Kasumi-1 (cell line): ENCODE measurements at regions not wholly inside any gene's neighbourhood (a gene's known extent, or its start where the extent isn't known, plus 50 kb on each side); places are given as distances from the start of the nearest gene placed in this dataset.
"Not testable (repeated sequence)": the region's sequence is repeated elsewhere in the genome, so short reads cannot be mapped to it uniquely, and the experiment has no call there.

Source experiments
- DNase-seq, 2 experiments: peaks; one replicate each; lab custom pipeline; 2025; lab: John Stamatoyannopoulos, UW

DNA sequence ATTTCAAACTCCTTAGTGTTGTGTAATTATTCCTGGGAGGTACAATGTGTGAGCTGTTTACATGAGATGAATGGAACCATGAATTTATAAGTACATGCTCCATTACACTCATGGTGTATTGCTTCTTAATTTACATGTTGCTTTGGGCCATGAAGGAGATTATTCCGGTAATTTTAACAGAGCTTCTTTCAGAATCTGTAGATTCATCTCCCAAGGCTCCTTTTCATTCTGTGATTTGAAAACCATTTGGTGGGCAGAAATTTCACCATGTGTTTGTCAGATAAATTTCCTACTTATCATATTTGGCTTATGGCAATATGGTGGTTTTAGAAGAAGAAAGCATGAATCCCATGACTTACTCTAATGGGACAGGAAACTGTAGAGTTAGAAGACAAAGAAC lies 421.6 kb upstream of the EYS start:
- DNase-seq: no peak

DNA sequence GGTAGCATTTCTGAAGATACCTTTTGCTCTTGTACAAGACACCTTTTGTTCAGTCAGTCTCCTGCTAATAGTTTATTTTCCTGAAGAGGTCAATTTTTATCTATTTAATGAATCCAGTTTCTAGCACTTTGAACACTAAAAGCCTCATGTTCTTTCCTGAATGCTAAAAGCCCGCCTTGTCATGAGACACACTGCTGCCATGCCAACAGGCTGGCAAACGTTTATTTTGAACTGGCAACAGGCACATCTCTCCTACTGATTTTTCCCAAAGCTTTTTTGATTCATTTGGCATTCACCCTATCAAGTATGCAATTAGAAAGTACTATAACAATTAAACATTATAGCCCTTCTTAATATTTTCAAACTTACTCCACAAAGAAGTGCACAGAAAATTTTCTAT lies 421.2 kb upstream of the EYS start:
- DNase-seq: no peak

DNA sequence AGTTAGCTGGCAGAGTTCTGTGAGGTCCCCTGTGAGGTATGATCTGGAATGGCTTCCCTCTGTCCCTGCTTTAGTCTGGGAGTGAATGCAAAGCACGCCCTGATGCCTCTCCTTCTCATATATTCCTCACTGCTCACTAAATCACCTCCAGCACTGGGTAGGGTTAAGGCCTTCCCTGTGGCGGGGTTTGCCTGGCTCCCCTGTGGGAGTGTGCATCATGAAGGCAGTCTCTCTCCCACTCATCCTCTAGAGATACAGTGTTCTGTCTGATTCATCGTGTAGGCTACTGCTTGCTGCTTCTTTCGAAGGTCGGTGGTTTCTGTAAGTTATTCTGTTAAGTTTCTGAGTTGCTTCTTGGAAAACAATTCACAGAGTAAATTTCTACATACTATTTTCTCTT lies 420.0 kb upstream of the EYS start:
- DNase-seq: no peak

DNA sequence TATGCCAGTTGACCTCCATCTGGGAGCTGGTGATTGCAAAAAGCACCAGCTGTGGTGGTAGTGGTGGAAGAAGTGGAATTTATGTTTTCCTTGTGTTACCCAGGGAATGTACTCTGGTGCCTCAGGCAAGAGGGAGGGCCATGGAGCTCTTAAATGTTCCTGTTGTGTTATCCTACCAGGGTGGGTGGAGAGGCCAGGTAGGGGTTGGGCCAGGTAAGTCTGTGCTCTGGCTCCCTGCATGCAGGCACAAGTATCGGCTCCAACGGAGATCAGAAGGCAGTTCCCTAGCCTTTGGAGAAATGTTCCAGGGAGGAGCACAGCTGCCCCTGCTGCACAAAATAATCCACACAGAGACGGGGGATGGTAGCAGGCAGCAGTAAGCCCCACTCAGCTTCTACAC lies 419.3 kb upstream of the EYS start:
- DNase-seq: no peak

DNA sequence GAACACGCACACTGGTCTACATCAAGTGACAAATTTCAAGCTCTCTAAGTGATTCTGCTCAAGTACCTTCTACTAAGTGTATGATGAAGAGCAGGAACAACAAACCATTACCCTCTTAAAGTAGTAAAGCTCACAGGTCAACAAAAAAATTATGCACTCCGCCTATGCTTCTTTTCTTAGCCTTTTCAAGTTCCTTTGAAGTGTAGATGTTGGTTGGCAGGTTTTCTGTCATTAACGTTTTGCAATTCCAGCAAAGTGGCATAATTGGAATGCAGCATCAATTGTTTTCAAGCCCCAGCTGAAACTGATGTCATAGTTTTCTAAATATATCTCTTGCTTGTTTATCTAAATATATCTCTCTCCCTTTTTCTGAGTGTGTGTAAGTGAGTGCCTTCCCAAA lies 396.9 kb upstream of the EYS start:
- DNase-seq: no peak

DNA sequence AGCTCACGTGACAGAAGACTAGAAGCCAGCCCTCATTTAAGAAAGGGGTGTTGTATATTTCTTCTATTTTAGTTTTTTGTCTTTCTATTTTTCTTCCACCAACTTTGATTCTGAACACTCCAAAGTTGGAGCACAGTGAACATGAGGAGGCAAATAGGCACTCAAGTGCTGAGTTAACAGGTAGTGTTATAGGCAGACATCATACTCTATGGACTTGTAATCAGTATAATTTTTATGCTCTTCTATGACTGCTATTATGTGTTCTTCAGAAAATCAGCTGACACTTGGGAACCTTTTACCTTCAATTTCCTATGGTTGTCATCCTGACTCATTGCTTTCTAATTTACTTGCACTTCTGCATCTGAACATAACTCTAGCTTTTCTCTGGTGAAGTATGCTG lies 396.3 kb upstream of the EYS start:
- DNase-seq: no peak

DNA sequence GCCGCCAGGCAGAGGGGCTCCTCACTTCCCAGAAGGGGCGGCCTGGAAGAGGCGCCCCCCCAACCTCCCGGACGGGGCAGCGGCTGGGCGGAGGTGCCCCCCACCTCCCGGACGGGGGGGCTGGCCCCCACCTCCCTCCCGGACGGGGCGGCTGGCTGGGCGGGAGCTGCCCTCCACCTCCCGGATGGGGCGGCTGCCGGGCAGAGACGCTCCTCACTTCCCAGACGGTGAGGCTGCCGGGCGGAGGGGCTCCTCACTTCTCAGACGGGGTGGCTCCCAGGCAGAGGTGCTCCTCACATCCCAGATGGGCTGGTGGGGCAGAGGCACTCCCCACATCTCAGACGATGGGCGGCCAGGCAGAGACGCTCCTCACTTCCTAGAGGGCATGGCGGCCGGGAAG lies 389.7 kb upstream of the EYS start:
- no peak for DNase-seq

DNA sequence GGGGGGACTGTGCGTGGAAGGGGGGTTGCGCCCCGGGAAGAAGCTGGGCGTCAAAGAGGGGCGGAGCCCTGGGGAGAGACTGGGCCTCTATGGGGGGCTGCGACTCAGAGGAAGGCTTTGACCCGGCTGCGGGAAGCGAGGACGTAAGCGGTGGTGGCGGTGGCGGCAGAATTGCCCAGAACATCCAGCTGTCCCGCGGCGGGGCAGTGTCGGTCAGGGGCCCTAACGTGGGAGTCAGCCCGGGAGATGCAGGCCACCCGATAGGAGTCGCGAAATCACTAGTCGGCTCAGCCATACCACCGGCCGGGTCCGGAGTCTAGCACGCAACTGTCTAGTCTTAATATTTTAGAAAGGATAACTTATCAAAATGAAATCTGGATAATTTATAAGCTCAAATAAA lies 387.6 kb upstream of the EYS start:
- no peak for DNase-seq

DNA sequence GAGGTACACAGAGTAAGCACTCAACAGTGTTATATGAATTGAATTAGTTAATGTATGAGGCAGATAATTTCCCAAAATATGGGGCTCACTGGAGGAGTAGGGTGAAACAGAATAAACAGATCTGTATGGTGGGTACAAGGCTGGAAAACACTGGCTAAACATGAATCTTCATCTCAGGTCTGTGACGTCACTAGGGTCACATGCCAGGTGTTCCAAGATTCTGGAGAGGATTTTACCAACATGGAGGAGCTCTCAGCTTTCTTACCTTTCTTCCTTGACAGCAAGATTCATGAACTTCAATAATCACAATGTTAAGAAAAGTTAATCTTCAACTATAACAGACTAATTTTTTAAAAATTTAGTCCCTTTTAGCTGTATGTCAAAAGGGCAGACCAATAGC lies 385.3 kb upstream of the EYS start:
- not testable (repeated sequence) for DNase-seq

DNA sequence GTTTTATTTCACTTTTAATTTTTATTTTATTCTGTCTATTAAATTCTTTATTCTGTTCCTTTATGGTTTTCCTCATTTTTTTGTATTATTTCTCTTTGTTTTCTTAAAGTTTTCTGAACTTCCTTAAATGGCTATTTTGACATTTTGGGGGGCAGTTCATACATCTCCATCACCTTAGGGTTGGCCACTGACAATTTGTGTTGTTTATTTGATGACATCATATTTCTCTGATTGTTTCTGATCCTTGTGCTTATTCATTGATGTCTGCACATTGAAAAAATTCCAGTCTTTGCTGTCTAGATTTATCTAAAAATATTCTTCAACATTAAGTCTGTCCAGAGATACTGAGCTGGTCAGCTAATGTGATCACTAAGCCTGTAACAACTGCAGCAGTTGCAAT lies 379.5 kb upstream of the EYS start:
- no peak for DNase-seq

DNA sequence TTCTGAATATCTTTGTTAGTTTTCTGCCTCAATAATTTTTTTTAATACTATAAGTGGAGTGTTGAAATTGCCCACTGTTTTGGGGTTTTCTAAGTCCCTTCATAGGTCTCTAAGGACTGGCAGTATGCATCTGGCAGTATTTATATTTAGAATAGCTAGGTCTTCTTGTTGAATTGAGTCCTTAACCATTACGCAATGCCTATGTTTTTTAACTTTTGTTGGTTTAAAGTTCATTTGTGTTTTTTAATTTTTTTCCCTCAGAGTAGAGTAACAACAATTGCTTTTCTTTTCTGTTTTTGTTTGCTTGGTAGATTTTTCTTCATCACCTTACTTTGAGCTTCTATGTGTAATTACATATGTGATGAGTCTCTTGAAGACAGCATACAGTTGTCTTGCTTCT lies 375.9 kb upstream of the EYS start:
- no peak for DNase-seq

DNA sequence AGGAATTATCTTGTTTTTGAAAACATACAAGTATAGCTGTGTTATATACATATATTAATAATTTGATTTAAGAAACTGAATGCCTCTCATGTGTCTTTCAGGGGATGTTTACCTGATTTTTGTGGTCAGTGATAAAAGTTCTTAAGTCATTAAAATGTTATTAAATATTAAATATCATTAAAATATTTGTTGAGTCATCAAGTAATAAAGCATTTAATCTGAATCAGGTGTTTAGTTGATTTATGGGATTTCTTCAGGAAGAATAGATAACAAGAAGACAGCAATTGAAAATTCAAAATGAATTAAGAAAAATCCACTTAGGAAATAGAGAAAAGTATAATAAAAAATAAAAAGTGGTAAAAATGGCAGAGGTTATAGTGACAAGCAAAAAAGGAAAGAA lies 361.9 kb upstream of the EYS start:
- no peak for DNase-seq

DNA sequence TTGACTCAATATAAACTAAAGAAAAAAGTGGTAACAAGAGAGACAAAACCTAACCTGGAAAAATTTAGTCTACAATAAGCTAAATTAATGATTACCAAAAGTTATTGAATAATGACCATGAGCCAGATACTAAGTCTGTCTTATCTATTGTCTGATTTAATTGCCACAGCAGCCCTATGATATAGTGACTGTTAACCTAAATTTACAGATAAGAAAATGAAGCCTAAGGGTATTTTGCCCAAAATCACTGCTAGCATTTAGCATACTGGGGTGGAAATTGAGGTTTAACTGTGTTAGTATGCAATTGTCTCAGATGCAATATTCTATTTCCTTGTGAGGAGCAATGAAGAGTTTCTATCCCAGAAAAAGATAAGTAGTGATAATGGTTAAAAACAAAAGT lies 361.0 kb upstream of the EYS start:
- DNase-seq: no peak

DNA sequence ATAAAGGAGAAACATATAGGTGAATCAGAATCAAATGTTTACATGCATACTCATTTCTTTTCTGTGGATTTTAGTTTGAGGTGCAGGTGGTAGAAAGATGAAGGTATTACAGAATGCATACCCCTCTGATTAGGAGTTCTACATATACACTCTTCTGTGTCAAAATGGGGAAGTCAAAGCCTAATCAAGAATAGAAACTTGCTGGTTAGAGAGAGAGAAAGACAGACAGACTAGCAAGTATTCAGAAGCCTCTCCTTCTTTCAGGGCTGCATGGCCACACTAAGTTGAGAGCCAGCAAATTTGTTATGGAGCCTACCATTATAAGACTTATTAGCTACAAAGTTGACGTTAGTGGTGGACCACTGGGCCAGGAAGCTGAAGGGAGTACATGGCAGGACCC lies 358.3 kb upstream of the EYS start:
- DNase-seq: peak; percentile 8 to 20

DNA sequence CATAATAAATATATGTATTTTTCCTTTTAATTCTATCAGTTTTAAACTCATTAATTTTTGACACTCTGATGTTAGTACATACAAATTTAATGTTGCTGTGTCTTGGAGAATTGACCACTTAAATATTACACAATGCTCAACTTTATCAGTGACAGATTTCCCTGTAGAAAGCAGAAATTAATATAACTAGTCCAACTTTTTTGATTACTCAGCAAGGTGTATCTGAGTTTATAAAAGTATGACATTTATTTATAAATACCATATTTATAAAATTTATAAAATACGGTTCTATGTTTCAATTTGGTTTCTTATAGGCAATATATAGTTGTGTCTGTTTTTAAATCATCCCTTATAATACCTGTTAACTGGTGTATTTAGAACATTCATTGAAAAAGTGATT lies 350.0 kb upstream of the EYS start:
- DNase-seq: no peak

DNA sequence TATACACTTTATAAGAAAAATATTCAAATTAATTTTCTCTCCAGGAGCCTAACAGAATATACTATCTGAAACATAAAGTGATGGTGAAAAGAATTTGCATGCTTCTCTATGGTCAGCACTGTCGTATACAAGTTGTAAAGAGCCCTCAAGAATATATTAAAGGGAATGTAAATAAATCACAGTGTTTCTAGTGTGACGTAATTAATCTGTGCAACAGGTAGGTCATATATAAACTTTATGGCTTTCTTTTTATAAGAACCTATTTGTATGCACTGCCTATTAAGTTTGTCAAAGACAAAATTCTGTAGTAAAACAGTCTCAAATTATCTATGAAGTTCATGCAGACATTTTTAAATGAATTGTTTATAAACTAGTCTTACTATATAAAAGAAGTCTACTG lies 347.9 kb upstream of the EYS start:
- DNase-seq: no peak

DNA sequence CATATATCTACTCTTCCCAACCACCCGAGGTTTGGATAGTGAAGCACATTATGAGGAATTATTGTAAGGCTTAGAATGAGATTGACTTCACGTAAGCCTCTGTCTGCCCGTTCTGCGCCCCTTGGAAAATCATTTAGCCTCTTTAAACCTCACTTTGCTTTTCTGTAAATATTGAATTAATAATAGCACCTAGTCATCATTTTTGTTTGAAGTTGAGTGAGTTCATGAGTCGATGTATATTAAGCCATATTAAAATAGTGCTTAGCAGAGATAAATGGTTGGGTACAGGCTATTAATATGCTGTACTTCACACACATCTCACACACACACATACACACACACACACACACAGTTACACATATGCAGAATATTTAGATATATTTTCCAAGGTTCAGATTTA lies 344.8 kb upstream of the EYS start:
- DNase-seq: no peak

DNA sequence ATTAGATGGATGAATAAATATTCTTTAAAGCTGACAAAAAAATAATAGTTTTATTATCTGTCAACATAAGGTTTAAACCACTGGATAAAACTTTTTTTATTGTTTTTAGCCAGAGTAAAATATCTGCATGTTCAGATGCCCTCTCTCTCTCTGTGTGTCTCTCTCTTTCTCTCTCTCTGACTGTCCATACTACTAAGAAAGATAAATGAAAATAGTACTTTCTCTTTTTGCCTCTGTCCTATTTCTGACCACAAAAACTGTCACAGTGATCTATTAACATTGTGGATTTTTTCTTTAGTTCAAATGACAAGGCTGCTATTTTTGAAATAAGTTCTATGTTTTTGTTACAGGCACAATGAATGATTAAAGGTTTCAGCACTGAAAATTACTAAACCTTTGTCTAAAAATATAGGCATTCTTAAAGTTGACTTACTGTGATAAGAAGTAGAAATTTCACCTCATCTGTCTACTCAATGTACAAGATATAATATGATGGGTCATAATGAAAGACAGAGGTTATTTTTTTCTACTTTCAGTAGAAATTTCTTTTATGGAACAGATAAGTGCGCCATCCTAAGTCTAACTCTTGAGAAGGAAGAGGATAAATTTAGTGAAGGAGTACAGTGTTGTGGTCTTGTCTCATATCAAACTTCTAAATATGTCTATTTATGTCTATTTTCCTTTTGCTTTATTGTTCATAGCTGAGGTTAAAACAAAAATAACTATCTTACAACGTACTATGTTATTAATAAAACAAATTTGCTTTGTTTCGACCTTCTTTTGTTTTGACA lies 341.9 kb upstream of the EYS start:
- peak in 1 of 2 experiments; percentile 2 for DNase-seq

DNA sequence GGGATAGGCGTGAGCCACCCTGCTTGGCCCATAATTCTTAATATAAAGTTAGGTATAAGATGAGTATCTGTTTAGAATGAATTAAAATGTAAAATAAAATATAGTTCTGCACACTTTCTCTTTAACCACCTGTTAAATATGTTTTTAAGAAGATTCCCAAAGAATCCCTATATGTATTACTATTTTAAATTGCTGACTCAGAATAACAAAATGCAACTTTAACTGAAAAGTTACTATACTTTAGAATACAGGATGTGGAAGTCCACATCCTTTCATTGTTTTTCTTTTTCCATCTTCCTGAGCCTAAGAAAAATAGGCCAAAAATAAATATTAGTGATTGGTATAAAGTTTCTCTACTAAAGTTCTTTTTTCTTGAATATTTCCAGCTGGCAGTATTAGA lies 325.6 kb upstream of the EYS start:
- DNase-seq: no peak

DNA sequence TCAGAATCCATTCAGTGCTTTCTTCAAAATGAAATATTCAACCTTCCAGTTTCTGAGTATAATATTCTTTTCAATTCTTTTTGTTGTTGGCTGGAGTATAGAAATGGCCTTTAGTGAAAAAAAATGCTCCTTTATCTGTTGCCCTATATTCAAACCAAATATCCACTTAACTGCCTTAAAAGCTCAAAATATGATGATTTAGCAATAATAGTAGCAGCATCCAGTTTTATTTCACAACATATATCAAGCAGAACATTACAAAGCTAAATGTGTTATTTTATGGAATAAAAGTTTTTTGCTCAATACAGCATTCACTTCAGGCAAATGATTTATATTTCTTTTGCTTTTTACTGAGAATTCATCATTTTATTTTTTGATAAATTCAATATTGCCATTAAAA lies 322.4 kb upstream of the EYS start:
- no peak for DNase-seq

DNA sequence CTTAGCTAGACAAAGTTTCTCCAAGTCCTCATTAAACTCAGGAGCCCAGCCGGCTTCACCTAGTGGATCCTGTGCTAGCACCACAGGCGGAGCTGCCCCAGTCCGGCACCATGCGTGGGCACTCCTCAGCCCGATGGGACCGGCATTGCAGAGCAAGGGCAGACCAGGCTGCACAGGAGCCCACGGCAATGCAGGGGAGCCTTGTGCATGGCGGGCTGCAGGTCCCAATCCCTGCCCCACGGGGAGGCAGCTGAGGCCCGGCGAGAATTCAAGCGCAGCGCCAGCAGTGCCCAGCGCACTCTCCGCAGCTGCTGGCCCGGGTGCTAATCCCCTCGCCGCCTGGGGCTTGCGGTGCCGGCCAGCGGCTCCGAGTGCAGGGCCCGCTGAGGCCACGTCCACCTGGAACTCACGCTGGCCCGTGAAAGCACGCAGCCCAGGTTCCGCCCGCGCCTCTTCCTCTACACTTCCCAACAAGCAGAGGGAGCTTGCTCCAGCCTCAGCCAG lies 292.3 kb upstream of the EYS start:
- no peak for DNase-seq

DNA sequence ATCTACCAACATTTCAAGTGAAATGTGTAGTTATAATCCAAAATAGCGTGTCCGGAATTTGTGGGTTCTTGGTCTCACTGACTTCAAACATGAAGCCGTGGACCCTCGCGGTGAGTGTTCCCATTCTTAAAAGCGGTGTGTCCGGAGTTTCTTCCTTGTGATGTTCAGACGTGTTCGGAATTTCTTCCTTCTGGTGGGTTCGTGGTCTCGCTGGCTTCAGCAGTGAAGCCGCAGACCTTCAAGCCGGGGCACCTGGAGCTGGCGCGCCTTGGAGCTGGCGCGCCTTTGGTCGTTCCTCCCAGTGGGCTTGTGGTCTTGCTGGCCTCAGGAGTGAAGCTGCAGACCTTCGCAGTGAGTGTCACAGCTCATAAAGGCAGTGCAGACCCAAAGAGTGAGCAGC lies 291.5 kb upstream of the EYS start:
- DNase-seq: no peak

DNA sequence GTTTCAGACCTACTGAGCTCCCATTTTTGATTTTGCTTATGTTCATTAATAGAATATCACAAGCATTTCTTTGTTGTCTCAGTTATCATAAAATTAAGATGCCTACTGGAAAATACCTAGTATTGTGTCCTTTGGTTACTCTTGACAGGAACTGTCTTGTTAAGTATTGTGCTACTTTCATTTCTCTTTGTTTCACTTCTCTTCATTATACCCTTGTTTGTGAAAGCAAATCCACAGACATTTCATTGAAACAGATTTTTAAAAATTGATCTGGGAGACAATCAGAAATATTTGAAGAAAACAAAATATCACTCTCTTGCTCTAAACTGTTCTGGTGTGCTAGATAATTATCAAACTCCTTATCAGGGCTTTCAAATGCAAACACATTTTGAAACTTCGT lies 290.5 kb upstream of the EYS start:
- no peak for DNase-seq

DNA sequence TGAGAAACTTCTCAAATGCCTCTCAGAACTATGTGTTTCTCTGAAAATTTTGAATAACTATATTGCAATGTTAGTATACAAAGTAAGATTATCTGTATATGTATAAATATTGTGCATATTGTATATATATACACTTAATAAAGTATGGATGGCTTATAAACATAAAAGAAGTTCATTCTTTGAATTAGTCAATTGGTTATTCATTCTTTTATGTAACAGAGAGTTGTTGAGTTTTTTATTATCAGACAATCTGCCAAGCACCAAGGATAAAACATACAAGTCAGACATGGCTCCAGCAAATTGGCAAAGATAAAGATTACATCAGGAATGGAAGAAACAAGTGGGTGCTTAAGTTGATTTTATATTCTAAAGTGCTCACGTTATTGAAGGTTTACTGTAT lies 289.1 kb upstream of the EYS start:
- no peak for DNase-seq
